GM23338 (cell line): ENCODE measurements at regions not wholly inside any gene's neighbourhood (a gene's known extent, or its start where the extent isn't known, plus 50 kb on each side); places are given as distances from the start of the nearest gene placed in this dataset.

Experiments used
- ATAC-seq: fragments of 200-7000 bp; cut with Tn5 transposase; 3 replicates; pipeline ENCODE4 v1.9.1; 2020
- DNase-seq: peaks from one replicate; pipeline ENCODE4 v3.0.0-alpha.2; 2015; ENCODE audit warnings: low spot score
- H2AFZ ChIP-seq: fragments of 200-600 bp; sonication (generic); 2 replicates; pipeline ENCODE4 v1.8.0; 2016; ENCODE audit warnings: antibody characterized with exemption, mild to moderate bottlenecking, moderate library complexity
- H3F3A ChIP-seq: fragments of 200-600 bp; sonication (generic); replicated peaks from 2 replicates; pipeline ENCODE4 v1.8.0; 2017; ENCODE audit warnings: antibody characterized with exemption, mixed run types, low read depth
- H3K27ac ChIP-seq: fragments of 200-600 bp; sonication (generic); 2 replicates; pipeline ENCODE4 v1.6.1; 2016; ENCODE audit warnings: low read depth
- H3K27me3 ChIP-seq: fragments of 200-600 bp; sonication (generic); 2 replicates; pipeline ENCODE4 v1.8.0; 2016; ENCODE audit warnings: mild to moderate bottlenecking, mixed run types, moderate library complexity; ENCODE audit not compliant: insufficient read depth
- H3K36me3 ChIP-seq: fragments of 200-600 bp; sonication (generic); 2 replicates; pipeline ENCODE4 v1.8.0; 2016; ENCODE audit warnings: mild to moderate bottlenecking; ENCODE audit not compliant: insufficient read depth
- H3K4me1 ChIP-seq: fragments of 200-600 bp; sonication (generic); 2 replicates; pipeline ENCODE4 v1.8.0; 2016; ENCODE audit warnings: mild to moderate bottlenecking, moderate library complexity; ENCODE audit not compliant: insufficient read depth
- H3K4me2 ChIP-seq: fragments of 200-600 bp; sonication (generic); 2 replicates; pipeline ENCODE4 v1.7.1; 2017; ENCODE audit warnings: mixed run types
- H3K4me3 ChIP-seq: fragments of 200-600 bp; sonication (generic); 2 replicates; pipeline ENCODE4 v1.6.1; 2016; ENCODE audit warnings: mixed run types
- H3K79me2 ChIP-seq: fragments of 200-600 bp; sonication (generic); replicated peaks from 2 replicates; pipeline ENCODE4 v1.8.0; 2017; ENCODE audit warnings: mild to moderate bottlenecking; ENCODE audit not compliant: insufficient read depth
- H3K9me2 ChIP-seq: fragments of 200-600 bp; sonication (generic); 2 replicates; pipeline ENCODE4 v1.8.0; 2017; ENCODE audit not compliant: insufficient read depth
- H4K20me1 ChIP-seq: fragments of 200-600 bp; sonication (generic); replicated peaks from 2 replicates; pipeline ENCODE4 v1.8.0; 2017; ENCODE audit warnings: mild to moderate bottlenecking; ENCODE audit not compliant: insufficient read depth
- H3K27ac Mint-ChIP-seq: 2 replicates; pipeline ENCODE4 v1.8.0; 2020; ENCODE audit warnings: inconsistent platforms, mild to moderate bottlenecking, moderate library complexity, mixed read lengths
- H3K27me3 Mint-ChIP-seq: 3 replicates; pipeline ENCODE4 v1.8.0; 2022; ENCODE audit warnings: low read depth, mild to moderate bottlenecking, moderate library complexity, mixed read lengths, inconsistent platforms; ENCODE audit not compliant: insufficient read depth, poor library complexity
- H3K36me3 Mint-ChIP-seq: 3 replicates; pipeline ENCODE4 v1.8.0; 2021; ENCODE audit warnings: low read depth, mild to moderate bottlenecking, inconsistent platforms, moderate library complexity, mixed read lengths
- H3K4me1 Mint-ChIP-seq: 3 replicates; pipeline ENCODE4 v1.8.0; 2020; ENCODE audit warnings: mild to moderate bottlenecking, inconsistent platforms, mixed read lengths
- H3K4me3 Mint-ChIP-seq: 3 replicates; pipeline ENCODE4 v1.8.0; 2021; ENCODE audit warnings: moderate library complexity, mild to moderate bottlenecking, inconsistent platforms, mixed read lengths
- H3K9me3 Mint-ChIP-seq: 3 replicates; pipeline ENCODE4 v1.8.0; 2020; ENCODE audit warnings: moderate library complexity, mild to moderate bottlenecking, inconsistent platforms, mixed read lengths
- CREB1 ChIP-seq: fragments of 250-450 bp; sonication (Bioruptor Pico); IDR thresholded peaks from 2 replicates; pipeline ENCODE4 v1.5.0; 2020; ENCODE audit warnings: low read depth, mild to moderate bottlenecking, moderate library complexity
- ETS1 ChIP-seq: IDR thresholded peaks from 2 replicates; pipeline ENCODE4 v1.6.1; 2016; ENCODE audit warnings: antibody characterized with exemption
- EZH2 ChIP-seq: fragments of 200-600 bp; sonication (generic); IDR thresholded peaks from one replicate; pipeline ENCODE4 v1.8.0; 2017; ENCODE audit warnings: antibody characterized with exemption, mild to moderate bottlenecking, low read depth; ENCODE audit not compliant: unreplicated experiment
- EZH2phosphoT487 ChIP-seq: fragments of 200-600 bp; sonication (generic); IDR thresholded peaks from one replicate; pipeline ENCODE4 v1.8.1; 2018; ENCODE audit warnings: antibody characterized with exemption; ENCODE audit not compliant: unreplicated experiment
- JUNB ChIP-seq: IDR thresholded peaks from one replicate; pipeline ENCODE4 v1.6.1; 2016; ENCODE audit warnings: antibody characterized with exemption; ENCODE audit not compliant: unreplicated experiment
- NANOG ChIP-seq: IDR thresholded peaks from 2 replicates; pipeline ENCODE4 v1.6.1; 2016; ENCODE audit warnings: antibody characterized with exemption, borderline replicate concordance
- POLR2AphosphoS5 ChIP-seq: IDR thresholded peaks from 2 replicates; pipeline ENCODE4 v1.6.1; 2016; ENCODE audit warnings: antibody characterized with exemption, low read depth
- STAT1 ChIP-seq: IDR thresholded peaks from one replicate; pipeline ENCODE4 v1.6.1; 2016; ENCODE audit warnings: antibody characterized with exemption; ENCODE audit not compliant: unreplicated experiment
- ZNF114 ChIP-seq: fragments of 250-450 bp; sonication (Bioruptor Pico); IDR thresholded peaks from 2 replicates; pipeline ENCODE4 v1.5.0; 2020; ENCODE audit warnings: mild to moderate bottlenecking, moderate library complexity
- ZNF331 ChIP-seq: fragments of 250-450 bp; sonication (Bioruptor Pico); IDR thresholded peaks from 2 replicates; pipeline ENCODE4 v1.5.0; 2020; ENCODE audit warnings: low read depth, mild to moderate bottlenecking, moderate library complexity
- ZNF462 ChIP-seq: fragments of 250-450 bp; sonication (Bioruptor Pico); IDR thresholded peaks from 2 replicates; pipeline ENCODE4 v1.5.0; 2020; ENCODE audit warnings: mild to moderate bottlenecking, moderate library complexity
- TF ChIP-seq, protein P1 (sequence below): IDR thresholded peaks from one replicate; pipeline ENCODE4 v1.6.1; 2018; ENCODE audit warnings: antibody characterized with exemption; ENCODE audit not compliant: unreplicated experiment
- TF ChIP-seq, protein P2 (sequence below), 2 experiments: fragments of 200-600 bp in 1 of 2; sonication (generic) in 1 of 2; conservative IDR thresholded peaks; 2 replicates each; pipeline versions ENCODE4 v1.5.1 to v1.6.1; 2016 to 2017; ENCODE audit warnings: antibody characterized with exemption in 2 of 2, low read depth in 2 of 2, mild to moderate bottlenecking in 2 of 2, moderate library complexity in 1 of 2

DNA sequence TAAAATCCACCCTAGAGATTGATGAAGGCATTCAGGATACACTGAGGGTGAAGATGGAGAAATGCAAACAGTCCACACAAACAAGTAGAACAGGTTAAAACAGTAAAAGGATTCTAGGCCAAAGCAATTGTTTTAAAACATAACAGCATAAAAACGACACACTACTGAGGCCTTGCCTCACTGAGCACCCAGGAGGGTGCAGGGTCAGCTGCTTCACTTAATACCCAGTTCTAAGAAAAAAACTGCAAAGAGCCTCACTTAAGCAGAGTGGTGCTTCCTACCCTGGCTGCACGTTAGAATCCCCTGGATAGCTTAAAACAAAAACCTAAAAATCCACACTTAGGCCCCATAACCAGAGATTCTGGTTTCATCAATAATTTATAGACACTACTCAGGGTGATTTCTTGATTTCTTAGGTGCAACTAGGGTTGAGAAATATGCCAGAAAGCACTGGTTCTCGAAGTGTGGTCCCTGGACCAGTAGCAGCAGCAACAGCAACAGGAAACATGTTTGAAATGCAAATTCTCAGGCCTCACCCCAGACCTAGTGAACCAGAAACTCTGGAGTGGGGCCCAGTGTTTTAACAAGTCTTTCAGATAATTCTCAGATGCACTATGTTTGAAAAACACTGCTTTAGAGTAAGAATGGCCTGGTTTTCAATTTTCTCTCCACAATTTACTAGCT is 279.1 kb downstream of the ZEB2 start:
- Histone ChIP-seq H2AFZ (no peak overlapping the region), H3K9me2 (no peaks in the 10 kb centered on the region), H3K27me3 (no peaks in the 10 kb centered on the region), H3K4me2 (peak overlapping the region; percentile 58), H4K20me1 (no peaks in the 10 kb centered on the region), H3K27ac (0 out of 2 replicates have a peak overlapping the region, but pooled peaks have one; percentile 5), H3K36me3 (no peaks in the 10 kb centered on the region), H3K79me2 (no peaks in the 10 kb centered on the region), H3F3A (no peaks in the 10 kb centered on the region), H3K4me1 (peaks cover 23% of the 10 kb centered on the region), H3K4me3 (no peak overlapping the region; the same call in 1 of the 2 replicates)
- H3K27me3 Mint-ChIP-seq: no peaks in the 10 kb centered on the region
- DNase-seq (peak; percentile 32), ATAC-seq (peak; percentile 77)
- no peaks in the 10 kb centered on the region for H3K36me3 Mint-ChIP-seq
- no peak overlapping the region for H3K4me3 Mint-ChIP-seq
- peaks cover 50% of the 10 kb centered on the region for H3K4me1 Mint-ChIP-seq
- no peak overlapping the region for H3K27ac Mint-ChIP-seq
- H3K9me3 Mint-ChIP-seq: no peaks in the 10 kb centered on the region
- TF ChIP-seq, protein P1, sequence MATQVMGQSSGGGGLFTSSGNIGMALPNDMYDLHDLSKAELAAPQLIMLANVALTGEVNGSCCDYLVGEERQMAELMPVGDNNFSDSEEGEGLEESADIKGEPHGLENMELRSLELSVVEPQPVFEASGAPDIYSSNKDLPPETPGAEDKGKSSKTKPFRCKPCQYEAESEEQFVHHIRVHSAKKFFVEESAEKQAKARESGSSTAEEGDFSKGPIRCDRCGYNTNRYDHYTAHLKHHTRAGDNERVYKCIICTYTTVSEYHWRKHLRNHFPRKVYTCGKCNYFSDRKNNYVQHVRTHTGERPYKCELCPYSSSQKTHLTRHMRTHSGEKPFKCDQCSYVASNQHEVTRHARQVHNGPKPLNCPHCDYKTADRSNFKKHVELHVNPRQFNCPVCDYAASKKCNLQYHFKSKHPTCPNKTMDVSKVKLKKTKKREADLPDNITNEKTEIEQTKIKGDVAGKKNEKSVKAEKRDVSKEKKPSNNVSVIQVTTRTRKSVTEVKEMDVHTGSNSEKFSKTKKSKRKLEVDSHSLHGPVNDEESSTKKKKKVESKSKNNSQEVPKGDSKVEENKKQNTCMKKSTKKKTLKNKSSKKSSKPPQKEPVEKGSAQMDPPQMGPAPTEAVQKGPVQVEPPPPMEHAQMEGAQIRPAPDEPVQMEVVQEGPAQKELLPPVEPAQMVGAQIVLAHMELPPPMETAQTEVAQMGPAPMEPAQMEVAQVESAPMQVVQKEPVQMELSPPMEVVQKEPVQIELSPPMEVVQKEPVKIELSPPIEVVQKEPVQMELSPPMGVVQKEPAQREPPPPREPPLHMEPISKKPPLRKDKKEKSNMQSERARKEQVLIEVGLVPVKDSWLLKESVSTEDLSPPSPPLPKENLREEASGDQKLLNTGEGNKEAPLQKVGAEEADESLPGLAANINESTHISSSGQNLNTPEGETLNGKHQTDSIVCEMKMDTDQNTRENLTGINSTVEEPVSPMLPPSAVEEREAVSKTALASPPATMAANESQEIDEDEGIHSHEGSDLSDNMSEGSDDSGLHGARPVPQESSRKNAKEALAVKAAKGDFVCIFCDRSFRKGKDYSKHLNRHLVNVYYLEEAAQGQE: no peak
- no peak for TF ChIP-seq EZH2
- no peak for TF ChIP-seq ZNF462 (CRISPR knock-in tag)
- no peak for TF ChIP-seq JUNB
- TF ChIP-seq ZNF331 (CRISPR knock-in tag): no peak
- no peak for TF ChIP-seq CREB1 (CRISPR knock-in tag)
- TF ChIP-seq, protein P2, sequence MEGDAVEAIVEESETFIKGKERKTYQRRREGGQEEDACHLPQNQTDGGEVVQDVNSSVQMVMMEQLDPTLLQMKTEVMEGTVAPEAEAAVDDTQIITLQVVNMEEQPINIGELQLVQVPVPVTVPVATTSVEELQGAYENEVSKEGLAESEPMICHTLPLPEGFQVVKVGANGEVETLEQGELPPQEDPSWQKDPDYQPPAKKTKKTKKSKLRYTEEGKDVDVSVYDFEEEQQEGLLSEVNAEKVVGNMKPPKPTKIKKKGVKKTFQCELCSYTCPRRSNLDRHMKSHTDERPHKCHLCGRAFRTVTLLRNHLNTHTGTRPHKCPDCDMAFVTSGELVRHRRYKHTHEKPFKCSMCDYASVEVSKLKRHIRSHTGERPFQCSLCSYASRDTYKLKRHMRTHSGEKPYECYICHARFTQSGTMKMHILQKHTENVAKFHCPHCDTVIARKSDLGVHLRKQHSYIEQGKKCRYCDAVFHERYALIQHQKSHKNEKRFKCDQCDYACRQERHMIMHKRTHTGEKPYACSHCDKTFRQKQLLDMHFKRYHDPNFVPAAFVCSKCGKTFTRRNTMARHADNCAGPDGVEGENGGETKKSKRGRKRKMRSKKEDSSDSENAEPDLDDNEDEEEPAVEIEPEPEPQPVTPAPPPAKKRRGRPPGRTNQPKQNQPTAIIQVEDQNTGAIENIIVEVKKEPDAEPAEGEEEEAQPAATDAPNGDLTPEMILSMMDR (conservative IDR thresholded peaks at IDR 0.05; ENCODE audit: low read depth in 2 of 2): no peak
- no peak for TF ChIP-seq STAT1
- no peak for TF ChIP-seq NANOG
- no peak for TF ChIP-seq EZH2phosphoT487
- TF ChIP-seq POLR2AphosphoS5: no peak
- no peak for TF ChIP-seq ZNF114
- no peak for TF ChIP-seq ETS1
